H1 (cell line): ENCODE measurements at regions not wholly inside any gene's neighbourhood (a gene's known extent, or its start where the extent isn't known, plus 50 kb on each side); places are given as distances from the start of the nearest gene placed in this dataset.

Experiments used
- CTCF ChIA-PET: fragments of 300-600 bp; sonication (Branson Sonifier 250); formaldehyde crosslinking; loops from one replicate; lab custom pipeline; 2021; ENCODE audit not compliant: partially characterized antibody; lab: Charles Lee
- POLR2A ChIA-PET: fragments of 300-600 bp; sonication (Branson Sonifier 250); formaldehyde crosslinking; loops from one replicate; lab custom pipeline; 2021; ENCODE audit warnings: inconsistent platforms; ENCODE audit not compliant: partially characterized antibody; lab: Charles Lee
- DNase-seq, 2 experiments: peaks; one replicate each; pipeline versions ENCODE4 v3.0.0 to v3.0.0-alpha.2; 2010 to 2022; ENCODE audit warnings: low spot score in 2 of 2, low read depth in 1 of 2, mixed read lengths in 1 of 2
- FAIRE-seq: peaks from 2 replicates; lab custom pipeline; 2011; peaks lifted over from hg19 to GRCh38; lab: Jason Lieb, UNC
- H2AFZ ChIP-seq: 2 replicates; pipeline ENCODE4 v1.8.1; 2012; ENCODE audit warnings: low read length, inconsistent platforms
- H2AK5ac ChIP-seq: 2 replicates; pipeline ENCODE4 v1.6.1; 2013; ENCODE audit warnings: low read depth, low read length
- H2BK120ac ChIP-seq: replicated peaks from 2 replicates; pipeline ENCODE3; 2013; ENCODE audit warnings: low read depth, low read length, inconsistent platforms
- H2BK12ac ChIP-seq: 2 replicates; pipeline ENCODE4 v1.6.1; 2013; ENCODE audit warnings: low read depth, low read length
- H2BK15ac ChIP-seq: 2 replicates; pipeline ENCODE4 v1.6.1; 2013; ENCODE audit warnings: low read length
- H2BK20ac ChIP-seq: 2 replicates; pipeline ENCODE4 v1.6.1; 2013; ENCODE audit warnings: low read length
- H2BK5ac ChIP-seq: 2 replicates; pipeline ENCODE4 v1.6.1; 2013; ENCODE audit warnings: low read depth, low read length
- H3K14ac ChIP-seq: 2 replicates; pipeline ENCODE4 v1.6.1; 2013; ENCODE audit warnings: inconsistent platforms; ENCODE audit not compliant: insufficient read length
- H3K18ac ChIP-seq: 2 replicates; pipeline ENCODE4 v1.6.1; 2013; ENCODE audit warnings: low read length; ENCODE audit errors: extremely low read depth
- H3K23ac ChIP-seq: 2 replicates; pipeline ENCODE4 v1.6.1; 2013; ENCODE audit warnings: inconsistent platforms; ENCODE audit not compliant: insufficient read length
- H3K23me2 ChIP-seq: 2 replicates; pipeline ENCODE4 v1.6.1; 2013; ENCODE audit warnings: low read depth, low read length
- H3K27ac ChIP-seq: 2 replicates; pipeline ENCODE4 v1.6.1; 2011; ENCODE audit warnings: low read depth, low read length, inconsistent platforms
- H3K27me3 ChIP-seq, 4 experiments: replicated peaks in 1 of 4; 1 replicate in 1 of 4; 2 replicates in 3 of 4; pipeline versions ENCODE4 v1.6.1 to v1.8.1; 2011 to 2013; ENCODE audit warnings: low read length in 3 of 4, mild to moderate bottlenecking in 3 of 4, inconsistent platforms in 2 of 4, mixed read lengths in 2 of 4, moderate library complexity in 1 of 4; ENCODE audit not compliant: control insufficient read depth in 3 of 4, insufficient read depth in 3 of 4; ENCODE audit errors: extremely low read depth in 1 of 4
- H3K36me3 ChIP-seq, 4 experiments: 2 replicates each; pipeline versions ENCODE4 v1.6.1 to v1.8.1; 2011 to 2013; ENCODE audit warnings: mild to moderate bottlenecking in 4 of 4, low read length in 3 of 4, moderate library complexity in 2 of 4, control low read depth in 1 of 4, inconsistent platforms in 1 of 4; ENCODE audit not compliant: insufficient read depth in 4 of 4, control insufficient read depth in 2 of 4
- H3K4ac ChIP-seq: replicated peaks from 2 replicates; pipeline ENCODE3; 2013; ENCODE audit warnings: low read length, low read depth, mixed read lengths, inconsistent platforms; ENCODE audit not compliant: insufficient read length
- H3K4me1 ChIP-seq, 4 experiments: replicated peaks in 1 of 4; 1 replicate in 1 of 4; 2 replicates in 3 of 4; pipeline versions ENCODE4 v1.6.1 to v1.8.1; 2011 to 2013; ENCODE audit warnings: low read length in 3 of 4, inconsistent platforms in 2 of 4, mixed read lengths in 1 of 4; ENCODE audit not compliant: insufficient read depth in 4 of 4, control insufficient read depth in 3 of 4
- H3K4me2 ChIP-seq, 2 experiments: 2 replicates each; pipeline versions ENCODE4 v1.6.1 to v1.8.1; 2011 to 2013; ENCODE audit warnings: low read depth in 2 of 2, low read length in 2 of 2, control low read depth in 1 of 2, inconsistent platforms in 1 of 2, mild to moderate bottlenecking in 1 of 2; ENCODE audit not compliant: insufficient read depth in 1 of 2
- H3K4me3 ChIP-seq, 4 experiments: fragments of 200-600, 300-600 bp in 1 of 4; sonication (generic), shearing (Covaris generic), sonication (Bioruptor Twin) in 1 of 4; 2 replicates each; pipeline versions ENCODE4 v1.5.1 to v1.8.1; 2011 to 2016; ENCODE audit warnings: low read length in 4 of 4, low read depth in 3 of 4, control low read depth in 2 of 4, inconsistent platforms in 2 of 4, mild to moderate bottlenecking in 2 of 4, mixed read lengths in 1 of 4, moderate library complexity in 1 of 4; ENCODE audit not compliant: insufficient read depth in 2 of 4; ENCODE audit errors: extremely low read depth in 1 of 4
- H3K56ac ChIP-seq: replicated peaks from 2 replicates; pipeline ENCODE3; 2013; ENCODE audit warnings: low read depth, mild to moderate bottlenecking, mixed read lengths, low read length, inconsistent platforms; ENCODE audit not compliant: insufficient read length
- H3K79me1 ChIP-seq: 2 replicates; pipeline ENCODE4 v1.6.1; 2013; ENCODE audit warnings: low read depth, low read length, control low read depth
- H3K79me2 ChIP-seq, 2 experiments: 2 replicates each; pipeline versions ENCODE4 v1.6.1 to v1.8.1; 2012 to 2013; ENCODE audit warnings: low read length in 2 of 2, mild to moderate bottlenecking in 2 of 2, inconsistent platforms in 1 of 2; ENCODE audit not compliant: insufficient read depth in 2 of 2, control insufficient read depth in 1 of 2
- H3K9ac ChIP-seq, 4 experiments: replicated peaks in 1 of 4; 1 replicate in 1 of 4; 2 replicates in 3 of 4; pipeline versions ENCODE4 v1.6.1 to v1.8.1; 2011 to 2013; ENCODE audit warnings: low read depth in 3 of 4, low read length in 3 of 4, control low read depth in 2 of 4, mild to moderate bottlenecking in 2 of 4, moderate library complexity in 2 of 4, inconsistent platforms in 1 of 4; ENCODE audit errors: extremely low read depth in 1 of 4
- H3K9me3 ChIP-seq, 2 experiments: 2 replicates each; pipeline versions ENCODE4 v1.6.1 to v1.8.1; 2012 to 2013; ENCODE audit warnings: mild to moderate bottlenecking in 2 of 2, moderate library complexity in 2 of 2, control low read depth in 1 of 2, inconsistent platforms in 1 of 2, low read depth in 1 of 2, low read length in 1 of 2, mixed read lengths in 1 of 2; ENCODE audit not compliant: insufficient read depth in 2 of 2
- H4K20me1 ChIP-seq, 2 experiments: replicated peaks in 1 of 2; 2 replicates each; pipeline versions ENCODE3 to v1.8.1; 2011 to 2013; ENCODE audit warnings: inconsistent platforms in 2 of 2, low read length in 2 of 2, mild to moderate bottlenecking in 1 of 2; ENCODE audit not compliant: insufficient read depth in 2 of 2, control insufficient read depth in 1 of 2
- H4K5ac ChIP-seq: 2 replicates; pipeline ENCODE4 v1.6.1; 2013; ENCODE audit warnings: low read length, low read depth, mixed read lengths, inconsistent platforms; ENCODE audit not compliant: insufficient read length
- H4K8ac ChIP-seq: 2 replicates; pipeline ENCODE4 v1.8.0; 2013; ENCODE audit warnings: mild to moderate bottlenecking, moderate library complexity, low read length, inconsistent platforms; ENCODE audit not compliant: insufficient read depth; ENCODE audit errors: extremely low read depth
- H4K91ac ChIP-seq: replicated peaks from 2 replicates; pipeline ENCODE3; 2013; ENCODE audit warnings: low read length, mixed read lengths, inconsistent platforms; ENCODE audit not compliant: insufficient read length
- BRCA1 ChIP-seq: IDR thresholded peaks from 2 replicates; pipeline ENCODE4 v1.6.1; 2012; ENCODE audit warnings: low read depth, low read length, improper control_type of control experiment
- CBX5 ChIP-seq: fragments of 300-800, 300-1000 bp; sonication (generic); IDR thresholded peaks from 2 replicates; pipeline ENCODE4 v1.7.1; 2016; ENCODE audit warnings: antibody characterized with exemption, low read length, low read depth
- EZH2 ChIP-seq: fragments of 200-600 bp; sonication (generic); IDR thresholded peaks from 2 replicates; pipeline ENCODE4 v1.7.1; 2012; ENCODE audit warnings: low read depth, mild to moderate bottlenecking, moderate library complexity, low read length, inconsistent platforms; ENCODE audit not compliant: severe bottlenecking
- PHF8 ChIP-seq: fragments of 200-600 bp; sonication (generic); conservative IDR thresholded peaks from 2 replicates; pipeline ENCODE4 v1.7.1; 2012; ENCODE audit warnings: low read depth, mild to moderate bottlenecking, inconsistent platforms, low read length, moderate library complexity
- POLR2AphosphoS5 ChIP-seq: IDR thresholded peaks from 2 replicates; pipeline ENCODE4 v1.6.1; 2011; ENCODE audit warnings: low read depth, low read length
- RNF2 ChIP-seq: fragments of 200-900, 300-1000 bp; sonication (generic); IDR thresholded peaks from 2 replicates; pipeline ENCODE4 v1.7.1; 2016; ENCODE audit warnings: borderline replicate concordance, low read depth, mild to moderate bottlenecking, antibody characterized with exemption, low read length; ENCODE audit not compliant: poor library complexity, severe bottlenecking; ENCODE audit errors: missing control alignments
- SIRT6 ChIP-seq: IDR thresholded peaks from one replicate; pipeline ENCODE4 v1.7.1; 2012; ENCODE audit warnings: low read length, inconsistent platforms
- TAF1 ChIP-seq: IDR thresholded peaks from 2 replicates; pipeline ENCODE4 v1.6.1; 2011; ENCODE audit warnings: mild to moderate bottlenecking, low read depth, low read length
- YY1 ChIP-seq: IDR thresholded peaks from 2 replicates; pipeline ENCODE4 v1.6.1; 2011; ENCODE audit warnings: low read depth, mild to moderate bottlenecking, low read length
- WGBS, 2 experiments: shearing (Covaris generic) in 1 of 2; methylation state at CpG; one replicate each; pipeline versions ENCODE4 v1.1.6 to v1.1.7; 2013 to 2015; ENCODE audit warnings: low lambda C conversion rate in 2 of 2, mixed read lengths in 2 of 2, inconsistent platforms in 1 of 2, low coverage in 1 of 2, missing lambda C conversion rate in 1 of 2; ENCODE audit not compliant: insufficient replicate concordance in 2 of 2, insufficient coverage in 1 of 2, insufficient read length in 1 of 2; ENCODE audit errors: extremely low coverage in 1 of 2, missing lambda C conversion rate in 1 of 2; 5-methylcytosine and 5-hydroxymethylcytosine counted together
- TF ChIP-seq, protein P1 (sequence below): IDR thresholded peaks from 2 replicates; pipeline ENCODE4 v1.6.1; 2012; ENCODE audit warnings: low read length, inconsistent platforms
- TF ChIP-seq, protein P2 (sequence below): IDR thresholded peaks from 2 replicates; pipeline ENCODE4 v1.6.1; 2011; ENCODE audit warnings: low read length, improper control_type of control experiment

DNA sequence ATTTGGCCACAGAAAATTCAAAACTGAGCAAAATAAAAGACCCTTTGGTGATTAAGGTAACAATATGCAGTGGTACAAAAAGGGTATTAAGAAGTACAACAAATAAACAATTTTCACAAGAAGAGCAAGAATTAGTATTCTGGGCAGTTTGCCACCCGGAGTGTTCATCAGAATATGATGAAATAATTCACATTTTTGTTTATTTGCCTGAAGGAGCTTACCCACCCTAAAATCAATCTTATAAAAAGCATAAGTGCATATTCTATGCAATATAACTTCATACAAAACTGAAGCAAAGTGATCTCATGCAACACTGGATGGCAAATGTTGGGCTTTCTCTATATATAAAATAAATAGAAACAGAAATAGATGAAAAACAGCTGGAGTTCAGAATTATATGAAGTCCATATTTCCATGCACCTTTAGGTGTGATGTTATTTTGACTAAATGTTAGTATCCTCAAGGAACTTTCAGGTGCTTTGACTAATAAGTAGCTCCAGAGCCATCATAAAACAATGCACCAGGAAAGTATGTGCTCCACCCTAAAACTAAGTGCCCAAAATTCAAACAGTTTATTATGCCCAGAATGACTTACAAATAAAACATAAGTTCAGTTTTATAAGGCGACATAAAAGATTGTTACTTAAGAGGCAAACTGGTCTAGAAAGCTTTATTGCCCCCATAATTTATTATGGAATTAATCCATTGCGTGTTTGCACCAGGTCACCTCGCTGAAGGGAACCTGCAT lies 474.3 kb downstream of the SEMA3D start:
- Histone ChIP-seq H3K4me3 (no peak overlapping the region), H3K18ac (no peak overlapping the region), H4K91ac (no peak overlapping the region), H3K56ac (no peak overlapping the region), H3K9me3 (no peaks in the 10 kb centered on the region), H4K8ac (no peak overlapping the region), H3K14ac (no peak overlapping the region), H4K20me1 (no peaks in the 10 kb centered on the region), H3K9ac (no peak overlapping the region), H4K5ac (no peak overlapping the region), H2BK5ac (no peak overlapping the region), H3K79me2 (no peaks in the 10 kb centered on the region), H3K79me1 (no peaks in the 10 kb centered on the region), H3K23me2 (no peaks in the 10 kb centered on the region), H3K4me1 (no peaks in the 10 kb centered on the region), H2AFZ (no peak overlapping the region), H3K27ac (no peak overlapping the region), H3K27me3 (no peaks in the 10 kb centered on the region), H2BK120ac (no peak overlapping the region), H3K4ac (no peak overlapping the region), H2AK5ac (no peak overlapping the region), H3K36me3 (no peaks in the 10 kb centered on the region), H3K4me2 (no peak overlapping the region), H2BK20ac (no peak overlapping the region), H3K23ac (no peak overlapping the region), H2BK12ac (no peak overlapping the region), H2BK15ac (no peak overlapping the region)
- DNase-seq = no peak
- ChIA-PET POLR2A (no interaction called here), CTCF (no interaction called here)
- 93% methylated on average over 4 of the region's 4 CpGs; no CpG with 5 or more reads in 1 of the 2 experiments for WGBS, 2 experiments
- FAIRE-seq = no peak
- TF ChIP-seq YY1 = no peak
- TF ChIP-seq, protein P1, sequence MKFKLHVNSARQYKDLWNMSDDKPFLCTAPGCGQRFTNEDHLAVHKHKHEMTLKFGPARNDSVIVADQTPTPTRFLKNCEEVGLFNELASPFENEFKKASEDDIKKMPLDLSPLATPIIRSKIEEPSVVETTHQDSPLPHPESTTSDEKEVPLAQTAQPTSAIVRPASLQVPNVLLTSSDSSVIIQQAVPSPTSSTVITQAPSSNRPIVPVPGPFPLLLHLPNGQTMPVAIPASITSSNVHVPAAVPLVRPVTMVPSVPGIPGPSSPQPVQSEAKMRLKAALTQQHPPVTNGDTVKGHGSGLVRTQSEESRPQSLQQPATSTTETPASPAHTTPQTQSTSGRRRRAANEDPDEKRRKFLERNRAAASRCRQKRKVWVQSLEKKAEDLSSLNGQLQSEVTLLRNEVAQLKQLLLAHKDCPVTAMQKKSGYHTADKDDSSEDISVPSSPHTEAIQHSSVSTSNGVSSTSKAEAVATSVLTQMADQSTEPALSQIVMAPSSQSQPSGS = no peak
- no peak for TF ChIP-seq SIRT6
- TF ChIP-seq PHF8 = no peak
- no peak for TF ChIP-seq POLR2AphosphoS5
- TF ChIP-seq TAF1 = no peak
- no peak for TF ChIP-seq EZH2
- TF ChIP-seq CBX5 = no peak
- no peak for TF ChIP-seq BRCA1
- TF ChIP-seq RNF2 = no peak
- TF ChIP-seq, protein P2, sequence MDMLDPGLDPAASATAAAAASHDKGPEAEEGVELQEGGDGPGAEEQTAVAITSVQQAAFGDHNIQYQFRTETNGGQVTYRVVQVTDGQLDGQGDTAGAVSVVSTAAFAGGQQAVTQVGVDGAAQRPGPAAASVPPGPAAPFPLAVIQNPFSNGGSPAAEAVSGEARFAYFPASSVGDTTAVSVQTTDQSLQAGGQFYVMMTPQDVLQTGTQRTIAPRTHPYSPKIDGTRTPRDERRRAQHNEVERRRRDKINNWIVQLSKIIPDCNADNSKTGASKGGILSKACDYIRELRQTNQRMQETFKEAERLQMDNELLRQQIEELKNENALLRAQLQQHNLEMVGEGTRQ = no peak
